ENCODE measurements at regions not wholly inside any gene's neighbourhood (a gene's known extent, or its start where the extent isn't known, plus 50 kb on each side); places are given as distances from the start of the nearest gene placed in this dataset.

GRCh38 chr2:118766871-118767270 is 80.6 kb downstream of the EN1 start:
- Histone ChIP-seq H3K9me3 (ENCODE audit: low read length) (no peaks in the 10 kb centered on the region), H3K27ac (ENCODE audit: low read depth, low read length) (no peak overlapping the region), H3K4me3 (ENCODE audit: low read length) (no peak overlapping the region), H3K4me1 (ENCODE audit: insufficient read depth, low read length) (no peaks in the 10 kb centered on the region), H3K36me3 (ENCODE audit: insufficient read depth, low read length) (no peaks in the 10 kb centered on the region), H3K27me3 (ENCODE audit: insufficient read depth, low read length, poor library complexity, severe bottlenecking) (no peaks in the 10 kb centered on the region)
- Mint-ChIP-seq H3K4me1 (no peaks in the 10 kb centered on the region), H3K9me3 (peaks cover 0 to 5% (median 0%) of the 10 kb centered on the region in 5 donors), H3K27ac (no peak overlapping the region), H3K4me3 (no peak overlapping the region), H3K27me3 (peaks cover 7 to 28% of the 10 kb centered on the region in 2 donors), H3K36me3 (no peaks in the 10 kb centered on the region)
- ChIA-PET POLR2A (no interaction called here), CTCF (no interaction called here)
- DNase-seq: no peak

- no peaks in the 10 kb centered on the region for H3K27me3 ChIP-seq (ENCODE audit: insufficient read depth, low read length, poor library complexity, severe bottlenecking)
- Mint-ChIP-seq H3K27me3 (peaks cover 9 to 23% of the 10 kb centered on the region in 2 donors), H3K4me3 (no peak overlapping the region), H3K4me1 (no peaks in the 10 kb centered on the region), H3K36me3 (no peaks in the 10 kb centered on the region), H3K9me3 (no peaks in the 10 kb centered on the region), H3K27ac (no peak overlapping the region)
- no peak for DNase-seq
- ChIA-PET POLR2A (no interaction called here), CTCF (no interaction called here)
- no peaks in the 10 kb centered on the region for H3K4me1 ChIP-seq (ENCODE audit: insufficient read depth, low read length)
- H3K9me3 ChIP-seq (ENCODE audit: low read length): no peaks in the 10 kb centered on the region
- H3K4me3 ChIP-seq (ENCODE audit: low read length): no peak overlapping the region
- H3K27ac ChIP-seq (ENCODE audit: low read depth, low read length): no peak overlapping the region
- no peaks in the 10 kb centered on the region for H3K36me3 ChIP-seq (ENCODE audit: insufficient read depth, low read length)
Measured at GRCh38 chr2:118764855-118765254, 82.6 kb downstream of the EN1 start.

- POLR2A ChIA-PET: no interaction called here
- no peak for DNase-seq
- Histone ChIP-seq H3K4me3 (ENCODE audit: low read length) (no peak overlapping the region), H3K9me3 (ENCODE audit: low read length) (no peaks in the 10 kb centered on the region), H3K36me3 (ENCODE audit: insufficient read depth, low read length) (no peaks in the 10 kb centered on the region), H3K4me1 (ENCODE audit: insufficient read depth, low read length) (no peaks in the 10 kb centered on the region), H3K27ac (ENCODE audit: low read depth, low read length) (no peak overlapping the region), H3K27me3 (ENCODE audit: insufficient read depth, low read length, poor library complexity, severe bottlenecking) (no peaks in the 10 kb centered on the region)
- Mint-ChIP-seq H3K36me3 (no peaks in the 10 kb centered on the region), H3K27ac (no peak overlapping the region), H3K27me3 (peaks cover 8 to 18% of the 10 kb centered on the region in 2 donors), H3K4me3 (no peak overlapping the region), H3K4me1 (no peaks in the 10 kb centered on the region), H3K9me3 (no peaks in the 10 kb centered on the region)
- CTCF ChIA-PET: no interaction called here
Measured at GRCh38 chr2:118763797-118764196, 83.7 kb downstream of the EN1 start.

GRCh38 chr2:118762290-118762689 is 85.2 kb downstream of the EN1 start:
- Mint-ChIP-seq H3K27ac (no peak overlapping the region), H3K36me3 (no peaks in the 10 kb centered on the region), H3K4me1 (no peaks in the 10 kb centered on the region), H3K9me3 (peaks cover 0 to 2% (median 0%) of the 10 kb centered on the region in 5 donors), H3K27me3 (peaks cover 11 to 15% of the 10 kb centered on the region in 2 donors), H3K4me3 (no peak overlapping the region)
- Histone ChIP-seq H3K9me3 (ENCODE audit: low read length) (no peaks in the 10 kb centered on the region), H3K27ac (ENCODE audit: low read depth, low read length) (no peak overlapping the region), H3K27me3 (ENCODE audit: insufficient read depth, low read length, poor library complexity, severe bottlenecking) (no peaks in the 10 kb centered on the region), H3K4me3 (ENCODE audit: low read length) (no peak overlapping the region), H3K36me3 (ENCODE audit: insufficient read depth, low read length) (no peaks in the 10 kb centered on the region), H3K4me1 (ENCODE audit: insufficient read depth, low read length) (no peaks in the 10 kb centered on the region)
- POLR2A ChIA-PET: no interaction called here
- CTCF ChIA-PET: no interaction called here
- DNase-seq: no peak

GRCh38 chr2:118761771-118762170 is 85.7 kb downstream of the EN1 start:
- Mint-ChIP-seq H3K36me3 (no peaks in the 10 kb centered on the region), H3K27ac (no peak overlapping the region), H3K4me3 (no peak overlapping the region), H3K9me3 (peaks cover 0 to 2% (median 0%) of the 10 kb centered on the region in 5 donors), H3K4me1 (no peaks in the 10 kb centered on the region), H3K27me3 (peaks cover 11 to 15% of the 10 kb centered on the region in 2 donors)
- POLR2A ChIA-PET: no interaction called here
- Histone ChIP-seq H3K9me3 (ENCODE audit: low read length) (no peaks in the 10 kb centered on the region), H3K27ac (ENCODE audit: low read depth, low read length) (no peak overlapping the region), H3K4me3 (ENCODE audit: low read length) (no peak overlapping the region), H3K36me3 (ENCODE audit: insufficient read depth, low read length) (no peaks in the 10 kb centered on the region), H3K27me3 (ENCODE audit: insufficient read depth, low read length, poor library complexity, severe bottlenecking) (no peaks in the 10 kb centered on the region), H3K4me1 (ENCODE audit: insufficient read depth, low read length) (no peaks in the 10 kb centered on the region)
- DNase-seq: no peak
- CTCF ChIA-PET: interaction anchor here (1.7 kb wide), 1 partner anchor 10 kb away, joined by 5 read pairs; no protein-coding TSS in a partner anchor

GRCh38 chr2:118755901-118756300 is 91.5 kb downstream of the EN1 start:
- DNase-seq: no peak
- ChIA-PET POLR2A (no interaction called here), CTCF (no interaction called here)
- Histone ChIP-seq H3K4me1 (ENCODE audit: insufficient read depth, low read length) (no peaks in the 10 kb centered on the region), H3K27ac (ENCODE audit: low read depth, low read length) (no peak overlapping the region), H3K4me3 (ENCODE audit: low read length) (no peak overlapping the region), H3K27me3 (ENCODE audit: insufficient read depth, low read length, poor library complexity, severe bottlenecking) (no peaks in the 10 kb centered on the region), H3K9me3 (ENCODE audit: low read length) (no peaks in the 10 kb centered on the region), H3K36me3 (ENCODE audit: insufficient read depth, low read length) (no peaks in the 10 kb centered on the region)
- Mint-ChIP-seq H3K27me3 (peaks cover 5 to 10% of the 10 kb centered on the region in 2 donors), H3K9me3 (peaks cover 0 to 2% (median 0%) of the 10 kb centered on the region in 5 donors), H3K27ac (no peak overlapping the region), H3K36me3 (no peaks in the 10 kb centered on the region), H3K4me1 (no peaks in the 10 kb centered on the region), H3K4me3 (no peak overlapping the region)

- no peak overlapping the region for H3K27ac Mint-ChIP-seq
- H3K4me3 Mint-ChIP-seq: no peak overlapping the region
- H3K4me1 ChIP-seq (ENCODE audit: insufficient read depth, low read length): no peaks in the 10 kb centered on the region
- POLR2A ChIA-PET: no interaction called here
- no peaks in the 10 kb centered on the region for H3K4me1 Mint-ChIP-seq
- H3K4me3 ChIP-seq (ENCODE audit: low read length): no peak overlapping the region
- H3K27me3 Mint-ChIP-seq: peaks cover 4 to 10% of the 10 kb centered on the region in 2 donors
- no peaks in the 10 kb centered on the region for H3K9me3 ChIP-seq (ENCODE audit: low read length)
- H3K27me3 ChIP-seq (ENCODE audit: insufficient read depth, low read length, poor library complexity, severe bottlenecking): no peaks in the 10 kb centered on the region
- CTCF ChIA-PET: no interaction called here
- H3K27ac ChIP-seq (ENCODE audit: low read depth, low read length): no peak overlapping the region
- no peaks in the 10 kb centered on the region for H3K36me3 ChIP-seq (ENCODE audit: insufficient read depth, low read length)
- H3K36me3 Mint-ChIP-seq: no peaks in the 10 kb centered on the region
- peaks cover 0 to 2% (median 0%) of the 10 kb centered on the region in 5 donors for H3K9me3 Mint-ChIP-seq
- DNase-seq: no peak
Measured at GRCh38 chr2:118755384-118755783, 92.1 kb downstream of the EN1 start.

- Histone ChIP-seq H3K27ac (ENCODE audit: low read depth, low read length) (no peak overlapping the region), H3K9me3 (ENCODE audit: low read length) (no peaks in the 10 kb centered on the region), H3K27me3 (ENCODE audit: insufficient read depth, low read length, poor library complexity, severe bottlenecking) (no peaks in the 10 kb centered on the region), H3K4me1 (ENCODE audit: insufficient read depth, low read length) (no peaks in the 10 kb centered on the region), H3K36me3 (ENCODE audit: insufficient read depth, low read length) (no peaks in the 10 kb centered on the region), H3K4me3 (ENCODE audit: low read length) (no peak overlapping the region)
- Mint-ChIP-seq H3K27ac (no peak overlapping the region), H3K9me3 (peaks cover 0 to 2% (median 0%) of the 10 kb centered on the region in 5 donors), H3K4me1 (no peaks in the 10 kb centered on the region), H3K27me3 (peaks cover 6 to 10% of the 10 kb centered on the region in 2 donors), H3K4me3 (no peak overlapping the region), H3K36me3 (no peaks in the 10 kb centered on the region)
- ChIA-PET CTCF (no interaction called here), POLR2A (no interaction called here)
- no peak for DNase-seq
Measured at GRCh38 chr2:118752762-118753429, 94.6 kb downstream of the EN1 start.
